ENCODE measurements at regions not wholly inside any gene's neighbourhood (a gene's known extent, or its start where the extent isn't known, plus 50 kb on each side); places are given as distances from the start of the nearest gene placed in this dataset.
"Not testable (repeated sequence)": the region's sequence is repeated elsewhere in the genome, so short reads cannot be mapped to it uniquely, and the experiment has no call there.

- TF ChIP-seq HOMEZ (CRISPR knock-in tag; IDR thresholded peaks at IDR 0.05; ENCODE audit: low read depth) (peak; percentile 86), ZFP1 (CRISPR knock-in tag; IDR thresholded peaks at IDR 0.05) (peak; percentile 82; the same call in 1 of the 2 replicates), MBD4 (IDR thresholded peaks at IDR 0.05; ENCODE audit: borderline replicate concordance, low read length) (peak; percentile 79; the same call in 1 of the 2 replicates), KDM3A (CRISPR knock-in tag; IDR thresholded peaks at IDR 0.05; ENCODE audit: low read depth) (peak; percentile 39; the same call in 1 of the 2 replicates), RCOR2 (CRISPR knock-in tag; IDR thresholded peaks at IDR 0.05) (peak; percentile 95; the same call in 1 of the 2 replicates), TCF7 (IDR thresholded peaks at IDR 0.05; ENCODE audit: low read depth) (peak; percentile 80), YY1 (IDR thresholded peaks at IDR 0.05; ENCODE audit: insufficient read depth, insufficient replicate concordance, low read depth, low read length) (peak; percentile 19), SOX6 (CRISPR knock-in tag; IDR thresholded peaks at IDR 0.05) (peak; percentile 80), HMGXB3 (CRISPR knock-in tag; IDR thresholded peaks at IDR 0.05; ENCODE audit: borderline replicate concordance) (peak; percentile 44; the same call in 1 of the 2 replicates), ZBTB3 (CRISPR knock-in tag; IDR thresholded peaks at IDR 0.05; ENCODE audit: borderline replicate concordance, low read depth) (peak; percentile 70; the same call in 1 of the 2 replicates), ZC3H13 (CRISPR knock-in tag; IDR thresholded peaks at IDR 0.05) (peak; percentile 58; the same call in 1 of the 2 replicates), ZNF883 (CRISPR knock-in tag; IDR thresholded peaks at IDR 0.05; ENCODE audit: not compliant biosample characterization) (peak; percentile 33), ZBTB10 (CRISPR knock-in tag; IDR thresholded peaks at IDR 0.05; ENCODE audit: borderline replicate concordance) (peak; percentile 49; the same call in 1 of the 2 replicates)
- TF ChIP-seq, protein P1, sequence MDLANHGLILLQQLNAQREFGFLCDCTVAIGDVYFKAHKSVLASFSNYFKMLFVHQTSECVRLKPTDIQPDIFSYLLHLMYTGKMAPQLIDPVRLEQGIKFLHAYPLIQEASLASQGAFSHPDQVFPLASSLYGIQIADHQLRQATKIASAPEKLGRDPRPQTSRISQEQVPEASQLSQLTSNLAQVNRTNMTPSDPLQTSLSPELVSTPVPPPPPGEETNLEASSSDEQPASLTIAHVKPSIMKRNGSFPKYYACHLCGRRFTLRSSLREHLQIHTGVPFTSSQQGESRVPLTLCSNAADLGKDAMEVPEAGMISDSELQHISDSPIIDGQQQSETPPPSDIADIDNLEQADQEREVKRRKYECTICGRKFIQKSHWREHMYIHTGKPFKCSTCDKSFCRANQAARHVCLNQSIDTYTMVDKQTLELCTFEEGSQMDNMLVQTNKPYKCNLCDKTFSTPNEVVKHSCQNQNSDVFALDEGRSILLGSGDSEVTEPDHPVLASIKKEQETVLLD (CRISPR knock-in tag; IDR thresholded peaks at IDR 0.05; ENCODE audit: low read depth) = 0 out of 2 replicates have a peak, but pooled peaks have one; percentile 35
- not testable (repeated sequence) for TF ChIP-seq SOX6 (IDR thresholded peaks at IDR 0.05)
- TF ChIP-seq, protein P2, sequence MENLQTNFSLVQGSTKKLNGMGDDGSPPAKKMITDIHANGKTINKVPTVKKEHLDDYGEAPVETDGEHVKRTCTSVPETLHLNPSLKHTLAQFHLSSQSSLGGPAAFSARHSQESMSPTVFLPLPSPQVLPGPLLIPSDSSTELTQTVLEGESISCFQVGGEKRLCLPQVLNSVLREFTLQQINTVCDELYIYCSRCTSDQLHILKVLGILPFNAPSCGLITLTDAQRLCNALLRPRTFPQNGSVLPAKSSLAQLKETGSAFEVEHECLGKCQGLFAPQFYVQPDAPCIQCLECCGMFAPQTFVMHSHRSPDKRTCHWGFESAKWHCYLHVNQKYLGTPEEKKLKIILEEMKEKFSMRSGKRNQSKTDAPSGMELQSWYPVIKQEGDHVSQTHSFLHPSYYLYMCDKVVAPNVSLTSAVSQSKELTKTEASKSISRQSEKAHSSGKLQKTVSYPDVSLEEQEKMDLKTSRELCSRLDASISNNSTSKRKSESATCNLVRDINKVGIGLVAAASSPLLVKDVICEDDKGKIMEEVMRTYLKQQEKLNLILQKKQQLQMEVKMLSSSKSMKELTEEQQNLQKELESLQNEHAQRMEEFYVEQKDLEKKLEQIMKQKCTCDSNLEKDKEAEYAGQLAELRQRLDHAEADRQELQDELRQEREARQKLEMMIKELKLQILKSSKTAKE (CRISPR knock-in tag; IDR thresholded peaks at IDR 0.05; ENCODE audit: borderline replicate concordance) = peak; percentile 69
Observed at GRCh38 chr7:55698607-55699449, 126.5 kb upstream of the VOPP1 start (continued).
